SK-N-SH treated with all-trans-retinoic acid at 6 μM for 48 hours (cell line): ENCODE measurements at regions not wholly inside any gene's neighbourhood (a gene's known extent, or its start where the extent isn't known, plus 50 kb on each side); places are given as distances from the start of the nearest gene placed in this dataset.

ENCODE experiments used
- CSDC2 ChIP-seq: fragments of 250-450 bp; sonication (Bioruptor Pico); IDR thresholded peaks from 2 replicates; pipeline ENCODE4 v1.5.0; 2020; ENCODE audit warnings: mild to moderate bottlenecking, moderate library complexity
- PPARA ChIP-seq: fragments of 250-450 bp; sonication (Bioruptor Pico); IDR thresholded peaks from 2 replicates; pipeline ENCODE4 v1.5.0; 2020; ENCODE audit warnings: mild to moderate bottlenecking, borderline replicate concordance
- ZC3H10 ChIP-seq: fragments of 250-450 bp; sonication (Bioruptor Pico); IDR thresholded peaks from 2 replicates; pipeline ENCODE4 v1.5.1; 2021; ENCODE audit warnings: mild to moderate bottlenecking, moderate library complexity
- ZFP3 ChIP-seq: fragments of 250-450 bp; sonication (Bioruptor Pico); IDR thresholded peaks from 2 replicates; pipeline ENCODE4 v1.5.0; 2020; ENCODE audit warnings: mild to moderate bottlenecking, moderate library complexity
- ZFP30 ChIP-seq: fragments of 450-650 bp; formaldehyde crosslinking; IDR thresholded peaks from 2 replicates; pipeline ENCODE4 v1.5.0; 2022; ENCODE audit warnings: mild to moderate bottlenecking, moderate library complexity
- ZNF70 ChIP-seq: fragments of 450-650 bp; formaldehyde crosslinking; IDR thresholded peaks from 2 replicates; pipeline ENCODE4 v1.5.0; 2020; ENCODE audit warnings: mild to moderate bottlenecking, moderate library complexity
- TF ChIP-seq, protein P1 (sequence below): fragments of 250-450 bp; sonication (Bioruptor Pico); IDR thresholded peaks from 2 replicates; pipeline ENCODE4 v1.5.0; 2020; ENCODE audit warnings: mild to moderate bottlenecking, moderate library complexity
- TF ChIP-seq, protein P2 (sequence below): fragments of 250-450 bp; sonication (Bioruptor Pico); IDR thresholded peaks from 2 replicates; pipeline ENCODE4 v1.8.0; 2020; ENCODE audit warnings: mild to moderate bottlenecking, moderate library complexity, borderline replicate concordance

DNA sequence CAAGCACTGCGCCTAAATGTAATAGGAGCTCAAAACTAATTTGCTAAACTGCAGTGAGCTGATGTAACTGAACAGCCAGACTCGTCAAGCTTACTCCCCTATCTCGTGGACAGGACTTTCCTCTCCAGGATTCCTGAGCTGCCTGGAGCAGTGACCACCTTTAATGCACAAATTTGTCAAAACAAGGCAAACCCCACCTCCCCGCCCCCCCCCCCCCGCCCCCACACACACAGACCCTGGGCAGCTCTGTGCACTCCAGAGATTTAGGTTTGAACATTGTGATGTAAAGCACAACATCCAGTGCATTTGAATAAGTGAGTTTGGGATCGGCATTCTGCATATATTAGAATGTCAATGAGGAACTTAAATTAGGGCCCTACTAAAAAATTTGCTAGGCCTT lies 77.7 kb upstream of the DHX15 start:
- TF ChIP-seq CSDC2 (CRISPR knock-in tag), result no peak
- TF ChIP-seq, protein P1, sequence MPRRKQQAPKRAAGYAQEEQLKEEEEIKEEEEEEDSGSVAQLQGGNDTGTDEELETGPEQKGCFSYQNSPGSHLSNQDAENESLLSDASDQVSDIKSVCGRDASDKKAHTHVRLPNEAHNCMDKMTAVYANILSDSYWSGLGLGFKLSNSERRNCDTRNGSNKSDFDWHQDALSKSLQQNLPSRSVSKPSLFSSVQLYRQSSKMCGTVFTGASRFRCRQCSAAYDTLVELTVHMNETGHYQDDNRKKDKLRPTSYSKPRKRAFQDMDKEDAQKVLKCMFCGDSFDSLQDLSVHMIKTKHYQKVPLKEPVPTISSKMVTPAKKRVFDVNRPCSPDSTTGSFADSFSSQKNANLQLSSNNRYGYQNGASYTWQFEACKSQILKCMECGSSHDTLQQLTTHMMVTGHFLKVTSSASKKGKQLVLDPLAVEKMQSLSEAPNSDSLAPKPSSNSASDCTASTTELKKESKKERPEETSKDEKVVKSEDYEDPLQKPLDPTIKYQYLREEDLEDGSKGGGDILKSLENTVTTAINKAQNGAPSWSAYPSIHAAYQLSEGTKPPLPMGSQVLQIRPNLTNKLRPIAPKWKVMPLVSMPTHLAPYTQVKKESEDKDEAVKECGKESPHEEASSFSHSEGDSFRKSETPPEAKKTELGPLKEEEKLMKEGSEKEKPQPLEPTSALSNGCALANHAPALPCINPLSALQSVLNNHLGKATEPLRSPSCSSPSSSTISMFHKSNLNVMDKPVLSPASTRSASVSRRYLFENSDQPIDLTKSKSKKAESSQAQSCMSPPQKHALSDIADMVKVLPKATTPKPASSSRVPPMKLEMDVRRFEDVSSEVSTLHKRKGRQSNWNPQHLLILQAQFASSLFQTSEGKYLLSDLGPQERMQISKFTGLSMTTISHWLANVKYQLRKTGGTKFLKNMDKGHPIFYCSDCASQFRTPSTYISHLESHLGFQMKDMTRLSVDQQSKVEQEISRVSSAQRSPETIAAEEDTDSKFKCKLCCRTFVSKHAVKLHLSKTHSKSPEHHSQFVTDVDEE (CRISPR knock-in tag), result no peak
- no peak for TF ChIP-seq ZNF70 (CRISPR knock-in tag)
- TF ChIP-seq PPARA (CRISPR knock-in tag), result no peak
- TF ChIP-seq, protein P2, sequence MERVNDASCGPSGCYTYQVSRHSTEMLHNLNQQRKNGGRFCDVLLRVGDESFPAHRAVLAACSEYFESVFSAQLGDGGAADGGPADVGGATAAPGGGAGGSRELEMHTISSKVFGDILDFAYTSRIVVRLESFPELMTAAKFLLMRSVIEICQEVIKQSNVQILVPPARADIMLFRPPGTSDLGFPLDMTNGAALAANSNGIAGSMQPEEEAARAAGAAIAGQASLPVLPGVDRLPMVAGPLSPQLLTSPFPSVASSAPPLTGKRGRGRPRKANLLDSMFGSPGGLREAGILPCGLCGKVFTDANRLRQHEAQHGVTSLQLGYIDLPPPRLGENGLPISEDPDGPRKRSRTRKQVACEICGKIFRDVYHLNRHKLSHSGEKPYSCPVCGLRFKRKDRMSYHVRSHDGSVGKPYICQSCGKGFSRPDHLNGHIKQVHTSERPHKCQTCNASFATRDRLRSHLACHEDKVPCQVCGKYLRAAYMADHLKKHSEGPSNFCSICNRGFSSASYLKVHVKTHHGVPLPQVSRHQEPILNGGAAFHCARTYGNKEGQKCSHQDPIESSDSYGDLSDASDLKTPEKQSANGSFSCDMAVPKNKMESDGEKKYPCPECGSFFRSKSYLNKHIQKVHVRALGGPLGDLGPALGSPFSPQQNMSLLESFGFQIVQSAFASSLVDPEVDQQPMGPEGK (CRISPR knock-in tag), result no peak
- no peak for TF ChIP-seq ZFP3 (CRISPR knock-in tag)
- no peak for TF ChIP-seq ZC3H10
- TF ChIP-seq ZFP30, result no peak
